ENCODE measurements at regions not wholly inside any gene's neighbourhood (a gene's known extent, or its start where the extent isn't known, plus 50 kb on each side); places are given as distances from the start of the nearest gene placed in this dataset.
"Not testable (repeated sequence)": the region's sequence is repeated elsewhere in the genome, so short reads cannot be mapped to it uniquely, and the experiment has no call there.

- peak; percentile 18 for DNase-seq
Measured at GRCh38 chr5:120817044-120817985, 353.2 kb downstream of the PRR16 start.

- no peak for DNase-seq
Measured at GRCh38 chr5:120818128-120818527, 354.0 kb downstream of the PRR16 start.

- no peak for DNase-seq
Measured at GRCh38 chr5:120823328-120823727, 359.2 kb downstream of the PRR16 start.

GRCh38 chr5:120831646-120832045 lies 367.5 kb downstream of the PRR16 start:
- DNase-seq: not testable (repeated sequence)

- no peak for DNase-seq
Measured at GRCh38 chr5:120841830-120842229, 377.7 kb downstream of the PRR16 start.

GRCh38 chr5:120843390-120843980 lies 379.4 kb downstream of the PRR16 start:
- no peak for DNase-seq

GRCh38 chr5:120848883-120849282 lies 384.8 kb downstream of the PRR16 start:
- DNase-seq: peak; percentile 30

GRCh38 chr5:120852222-120852860 lies 388.2 kb downstream of the PRR16 start:
- DNase-seq: no peak

GRCh38 chr5:120866997-120867396 lies 402.9 kb downstream of the PRR16 start:
- DNase-seq: no peak

- no peak for DNase-seq
Measured at GRCh38 chr5:120869831-120870230, 405.7 kb downstream of the PRR16 start.

- DNase-seq: no peak
Measured at GRCh38 chr5:120872297-120872696, 408.2 kb downstream of the PRR16 start.

- no peak for DNase-seq
Measured at GRCh38 chr5:120873083-120873482, 409.0 kb downstream of the PRR16 start.

- no peak for DNase-seq
Measured at GRCh38 chr5:120874081-120874862, 410.2 kb downstream of the PRR16 start.

- DNase-seq: no peak
Measured at GRCh38 chr5:120882038-120882775, 418.1 kb downstream of the PRR16 start.

GRCh38 chr5:120886351-120886860 lies 422.3 kb downstream of the PRR16 start:
- DNase-seq: no peak

- DNase-seq: no peak
Measured at GRCh38 chr5:120895660-120896059, 431.6 kb downstream of the PRR16 start.

GRCh38 chr5:120901199-120901598 lies 437.1 kb downstream of the PRR16 start:
- peak; percentile 17 for DNase-seq

GRCh38 chr5:120907953-120908352 lies 443.9 kb downstream of the PRR16 start:
- no peak for DNase-seq

- no peak for DNase-seq
Measured at GRCh38 chr5:120910629-120911028, 446.5 kb downstream of the PRR16 start.

- no peak for DNase-seq
Measured at GRCh38 chr5:120913396-120913795, 449.3 kb downstream of the PRR16 start.

GRCh38 chr5:120917214-120917758 lies 453.2 kb downstream of the PRR16 start:
- DNase-seq: no peak

GRCh38 chr5:120919017-120919416 lies 454.9 kb downstream of the PRR16 start:
- no peak for DNase-seq

Data from NCI-H69 (cell line).